Ishikawa (cell line): ENCODE measurements at regions not wholly inside any gene's neighbourhood (a gene's known extent, or its start where the extent isn't known, plus 50 kb on each side); places are given as distances from the start of the nearest gene placed in this dataset.

Source experiments
- EGR1 ChIP-seq: IDR thresholded peaks from 2 replicates; pipeline ENCODE4 v1.6.1; 2012
- EP300 ChIP-seq: IDR thresholded peaks from 2 replicates; pipeline ENCODE4 v1.6.1; 2012; ENCODE audit warnings: borderline replicate concordance
- FOXM1 ChIP-seq: IDR thresholded peaks from 2 replicates; pipeline ENCODE4 v1.6.1; 2012; ENCODE audit warnings: low read depth, borderline replicate concordance
- RAD21 ChIP-seq: IDR thresholded peaks from 2 replicates; pipeline ENCODE4 v1.6.1; 2012; ENCODE audit warnings: low read depth
- TEAD4 ChIP-seq: IDR thresholded peaks from 2 replicates; pipeline ENCODE4 v1.6.1; 2012
- YY1 ChIP-seq: IDR thresholded peaks from 2 replicates; pipeline ENCODE4 v1.6.1; 2012; ENCODE audit warnings: low read depth

GRCh38 chr1:199701726-199702125 lies 325.8 kb upstream of the NR5A2 start:
- TF ChIP-seq FOXM1: no peak
- TF ChIP-seq YY1: no peak
- TF ChIP-seq RAD21: no peak
- TF ChIP-seq EP300: no peak
- no peak for TF ChIP-seq EGR1
- no peak for TF ChIP-seq TEAD4
